Calu3 (cell line): ENCODE measurements at regions not wholly inside any gene's neighbourhood (a gene's known extent, or its start where the extent isn't known, plus 50 kb on each side); places are given as distances from the start of the nearest gene placed in this dataset.
"Not testable (repeated sequence)": the region's sequence is repeated elsewhere in the genome, so short reads cannot be mapped to it uniquely, and the experiment has no call there.

Experiments
- BruUV-seq: library from RNA; stranded (reverse); fragments of 400-500 nt; replicated peaks from 2 replicates; lab custom pipeline; 2021; lab: Mats Ljungman, UMichigan
- CTCF ChIA-PET: fragments of 300-600 bp; sonication (Branson Sonifier 250); formaldehyde crosslinking; loops from one replicate; lab custom pipeline; 2022; ENCODE audit warnings: antibody characterized with exemption; lab: Charles Lee
- DNase-seq: peaks from one replicate; pipeline ENCODE4 v3.0.0; 2022
- H3K27ac Mint-ChIP-seq: one replicate; pipeline ENCODE4 v1.8.0; 2022; ENCODE audit warnings: mixed read lengths; ENCODE audit not compliant: unreplicated experiment
- H3K27me3 Mint-ChIP-seq: one replicate; pipeline ENCODE4 v1.8.0; 2022; ENCODE audit warnings: mixed read lengths; ENCODE audit not compliant: unreplicated experiment
- H3K36me3 Mint-ChIP-seq: one replicate; pipeline ENCODE4 v1.8.0; 2022; ENCODE audit warnings: mild to moderate bottlenecking, moderate library complexity, mixed read lengths; ENCODE audit not compliant: insufficient read depth, unreplicated experiment
- H3K4me1 Mint-ChIP-seq: one replicate; pipeline ENCODE4 v1.8.0; 2022; ENCODE audit warnings: mild to moderate bottlenecking, low read depth, mixed read lengths; ENCODE audit not compliant: unreplicated experiment
- H3K4me3 Mint-ChIP-seq: one replicate; pipeline ENCODE4 v1.8.0; 2022; ENCODE audit warnings: mild to moderate bottlenecking, low read depth, moderate library complexity, mixed read lengths; ENCODE audit not compliant: unreplicated experiment
- H3K9me3 Mint-ChIP-seq: one replicate; pipeline ENCODE4 v1.8.0; 2022; ENCODE audit warnings: low read depth, mixed read lengths; ENCODE audit not compliant: unreplicated experiment
- CTCF ChIP-seq: fragments of 200-600 bp; IDR thresholded peaks from one replicate; pipeline ENCODE4 v1.8.0; 2022; ENCODE audit warnings: antibody characterized with exemption; ENCODE audit not compliant: unreplicated experiment
- intact Hi-C: fragments of 100-400 bp; cut with micrococcal nuclease; formaldehyde crosslinking; loops from one replicate; pipeline ENCODE4 v1.10.0; 2022; ENCODE audit not compliant: unreplicated experiment

DNA sequence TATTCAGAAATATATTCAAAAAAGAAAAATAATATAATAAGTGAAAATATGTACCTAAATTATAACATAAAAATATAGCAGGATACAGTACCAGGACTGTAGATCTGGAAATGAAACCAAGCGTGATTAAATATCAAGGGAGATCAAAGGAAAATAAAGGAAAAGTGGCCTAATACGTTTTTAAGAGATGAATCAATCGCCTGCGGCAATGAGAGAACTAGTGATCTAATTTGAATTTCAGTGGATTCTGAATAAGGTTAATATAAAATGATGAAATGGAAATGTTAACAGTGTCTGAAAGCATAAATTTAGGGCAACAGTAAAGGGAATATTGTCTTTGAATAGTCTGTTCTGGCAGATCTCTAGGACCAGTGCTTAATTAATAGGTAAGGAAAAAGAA, 1761.9 kb upstream of the ACO1 start:
- no peak for DNase-seq
- Mint-ChIP-seq H3K27ac (no peak overlapping the region), H3K4me3 (no peak overlapping the region), H3K9me3 (no peaks in the 10 kb centered on the region), H3K36me3 (no peaks in the 10 kb centered on the region), H3K4me1 (no peaks in the 10 kb centered on the region), H3K27me3 (no peaks in the 10 kb centered on the region)
- intact Hi-C loops = no loop called here
- TF ChIP-seq CTCF = no peak
- no TSS peak for BruUV-seq
- CTCF ChIA-PET = no interaction called here

- intact Hi-C loops = no loop called here
- BruUV-seq = no TSS peak
- H3K27ac Mint-ChIP-seq = peak overlapping the region; percentile 88
- peaks cover 25% of the 10 kb centered on the region for H3K4me1 Mint-ChIP-seq
- CTCF ChIA-PET = no interaction called here
- H3K36me3 Mint-ChIP-seq = no peaks in the 10 kb centered on the region
- peak; percentile 1 for DNase-seq
- H3K9me3 Mint-ChIP-seq = no peaks in the 10 kb centered on the region
- TF ChIP-seq CTCF = no peak
- H3K4me3 Mint-ChIP-seq = peak overlapping the region; percentile 49
- no peaks in the 10 kb centered on the region for H3K27me3 Mint-ChIP-seq
Measured at GRCh38 chr9:30628915-30629567, 1755.4 kb upstream of the ACO1 start.

- DNase-seq = no peak
- Mint-ChIP-seq H3K27ac (no peak overlapping the region), H3K9me3 (no peaks in the 10 kb centered on the region), H3K36me3 (no peaks in the 10 kb centered on the region), H3K4me3 (no peak overlapping the region), H3K27me3 (no peaks in the 10 kb centered on the region), H3K4me1 (peaks cover 25% of the 10 kb centered on the region)
- CTCF ChIA-PET = no interaction called here
- intact Hi-C loops = no loop called here
- TF ChIP-seq CTCF = no peak
- no TSS peak for BruUV-seq
Measured at GRCh38 chr9:30630459-30630858, 1754.0 kb upstream of the ACO1 start.

DNA sequence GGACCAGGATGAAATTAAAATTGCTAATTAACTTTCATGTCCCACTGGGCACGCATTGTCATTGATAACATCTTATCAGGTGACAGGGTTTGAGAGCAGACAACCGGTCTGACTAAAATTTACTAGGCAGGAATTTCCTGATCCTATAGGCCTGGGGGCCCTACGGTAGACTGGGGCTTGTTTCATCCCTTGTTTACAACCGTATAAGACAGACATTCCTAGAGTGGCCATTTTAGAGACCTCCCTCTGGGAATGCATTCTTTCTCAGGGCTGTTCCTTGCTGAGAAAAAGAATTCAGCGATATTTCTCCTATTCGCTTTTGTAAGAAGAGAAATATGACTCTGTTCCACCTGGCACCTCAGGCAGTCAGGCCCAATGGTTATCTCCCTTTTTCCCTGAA, 1737.8 kb upstream of the ACO1 start:
- H3K4me1 Mint-ChIP-seq, DNase-seq, H3K27ac Mint-ChIP-seq, H3K36me3 Mint-ChIP-seq, H3K9me3 Mint-ChIP-seq, H3K4me3 Mint-ChIP-seq, BruUV-seq, intact Hi-C loops, H3K27me3 Mint-ChIP-seq, CTCF ChIA-PET: not testable (repeated sequence)

DNA sequence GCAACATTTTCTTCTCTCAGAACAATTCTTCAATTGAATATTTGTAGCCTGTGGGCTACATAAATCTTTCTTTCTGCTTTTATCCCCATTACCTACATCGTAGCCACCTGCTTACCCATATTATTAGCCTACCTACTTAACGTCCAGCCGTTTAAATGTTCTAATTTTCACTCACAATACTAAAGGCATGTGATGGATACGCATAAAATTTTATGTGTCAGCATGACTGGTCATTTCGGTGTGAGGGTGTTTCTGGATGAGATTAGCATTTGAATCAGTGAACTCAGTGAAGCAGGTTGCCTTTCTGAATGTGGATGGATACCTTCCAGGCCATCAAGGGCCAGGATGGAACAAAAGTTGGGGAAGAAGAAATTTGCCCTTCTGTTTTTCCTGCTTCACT, 1722.5 kb upstream of the ACO1 start:
- CTCF ChIA-PET = no interaction called here
- no TSS peak for BruUV-seq
- no peaks in the 10 kb centered on the region for H3K4me1 Mint-ChIP-seq
- DNase-seq = no peak
- TF ChIP-seq CTCF = no peak
- H3K27ac Mint-ChIP-seq = no peak overlapping the region
- intact Hi-C loops = no loop called here
- no peak overlapping the region for H3K4me3 Mint-ChIP-seq
- no peaks in the 10 kb centered on the region for H3K36me3 Mint-ChIP-seq
- no peaks in the 10 kb centered on the region for H3K27me3 Mint-ChIP-seq
- H3K9me3 Mint-ChIP-seq = no peaks in the 10 kb centered on the region
